Thyroid gland (tissue), 4 donors: ENCODE measurements at regions not wholly inside any gene's neighbourhood (a gene's known extent, or its start where the extent isn't known, plus 50 kb on each side); places are given as distances from the start of the nearest gene placed in this dataset.

ENCODE experiments used
- DNase-seq, 2 donors: peaks; one replicate each; pipeline ENCODE4 v3.0.0-alpha.2; 2019
- H3K27ac ChIP-seq, 3 donors: fragments of 200-600 bp; sonication (generic); 1 replicate in 2 of 3; 2 replicates in 1 of 3; pipeline ENCODE4 v1.5.1; 2016 to 2019; ENCODE audit warnings: mild to moderate bottlenecking in 1 of 3, moderate library complexity in 1 of 3
- H3K27me3 ChIP-seq: fragments of 200-600 bp; sonication (generic); one replicate; pipeline ENCODE4 v1.5.1; 2019
- H3K36me3 ChIP-seq, 2 donors: fragments of 200-600 bp; sonication (generic); one replicate each; pipeline ENCODE4 v1.5.1; 2016 to 2019
- H3K4me1 ChIP-seq, 2 donors: fragments of 200-600 bp; sonication (generic); one replicate each; pipeline ENCODE4 v1.5.1; 2017 to 2019
- H3K4me3 ChIP-seq, 3 donors: fragments of 200-600 bp; sonication (generic); replicated peaks in 1 of 3; 1 replicate in 2 of 3; 2 replicates in 1 of 3; pipeline ENCODE4 v1.5.1; 2016; ENCODE audit warnings: mild to moderate bottlenecking in 1 of 3
- H3K9me3 ChIP-seq: fragments of 200-600 bp; sonication (generic); one replicate; pipeline ENCODE4 v1.5.1; 2017
- CTCF ChIP-seq, 6 experiments: fragments of 200-600 bp in 3 of 6; fragments of 450-650 bp in 3 of 6; sonication (generic) in 3 of 6; IDR thresholded peaks; one replicate each; pipeline ENCODE4 v1.5.1; 2016 to 2019; ENCODE audit warnings: antibody characterized with exemption in 6 of 6, mild to moderate bottlenecking in 2 of 6, inconsistent platforms in 1 of 6, moderate library complexity in 1 of 6
- POLR2A ChIP-seq, 2 donors: fragments of 450-650 bp; IDR thresholded peaks; one replicate each; pipeline ENCODE4 v1.6.1; 2017; ENCODE audit warnings: antibody characterized with exemption in 2 of 2, mild to moderate bottlenecking in 2 of 2, moderate library complexity in 1 of 2
- WGBS, 2 donors: methylation state at CpG; one replicate each; pipeline ENCODE4 v1.1.5; 2017; 5-methylcytosine and 5-hydroxymethylcytosine counted together
- intact Hi-C: fragments of 100-400 bp; cut with DNase I; formaldehyde crosslinking; loops from one replicate; pipeline ENCODE4 v1.15.1; 2023

GRCh38 chr5:8363138-8363537, 494.2 kb downstream of the MTRR start:
- Histone ChIP-seq H3K27me3 (no peaks in the 10 kb centered on the region), H3K9me3 (no peaks in the 10 kb centered on the region), H3K4me1 (no peaks in the 10 kb centered on the region), H3K36me3 (no peaks in the 10 kb centered on the region), H3K27ac (no peak overlapping the region), H3K4me3 (no peak overlapping the region)
- intact Hi-C loops: no loop called here
- WGBS, 2 donors: 87 to 94% methylated on average over 3 of the region's 3 CpGs
- TF ChIP-seq POLR2A (IDR thresholded peaks at IDR 0.05) (no peak), CTCF (IDR thresholded peaks at IDR 0.05) (no peak)
- no peak for DNase-seq

- Histone ChIP-seq H3K27ac (no peak overlapping the region), H3K4me1 (no peaks in the 10 kb centered on the region), H3K4me3 (no peak overlapping the region), H3K9me3 (no peaks in the 10 kb centered on the region), H3K27me3 (no peaks in the 10 kb centered on the region), H3K36me3 (no peaks in the 10 kb centered on the region)
- intact Hi-C loops: no loop called here
- 69 to 73% methylated on average over 6 of the region's 6 CpGs for WGBS, 2 donors
- TF ChIP-seq CTCF (IDR thresholded peaks at IDR 0.05) (no peak), POLR2A (IDR thresholded peaks at IDR 0.05) (no peak)
- no peak for DNase-seq
Measured at GRCh38 chr5:8366266-8366665, 497.3 kb downstream of the MTRR start.

GRCh38 chr5:8376478-8376877, 507.5 kb downstream of the MTRR start:
- intact Hi-C loops: no loop called here
- WGBS, 2 donors: 66 to 73% methylated on average over 2 of the region's 2 CpGs
- no peak for DNase-seq
- no peak overlapping the region for H3K27ac ChIP-seq
- H3K4me3 ChIP-seq: no peak overlapping the region
- H3K36me3 ChIP-seq: no peaks in the 10 kb centered on the region
- H3K27me3 ChIP-seq: no peaks in the 10 kb centered on the region
- H3K4me1 ChIP-seq: no peaks in the 10 kb centered on the region
- TF ChIP-seq CTCF (IDR thresholded peaks at IDR 0.05) (no peak), POLR2A (IDR thresholded peaks at IDR 0.05) (no peak)
- H3K9me3 ChIP-seq: no peaks in the 10 kb centered on the region

- H3K9me3 ChIP-seq: no peaks in the 10 kb centered on the region
- H3K27me3 ChIP-seq: no peaks in the 10 kb centered on the region
- no peak for TF ChIP-seq CTCF (IDR thresholded peaks at IDR 0.05)
- no peak for TF ChIP-seq POLR2A (IDR thresholded peaks at IDR 0.05)
- intact Hi-C loops: no loop called here
- H3K36me3 ChIP-seq: no peaks in the 10 kb centered on the region
- H3K4me1 ChIP-seq: no peaks in the 10 kb centered on the region
- no peak for DNase-seq
- no peak overlapping the region for H3K4me3 ChIP-seq
- H3K27ac ChIP-seq: no peak overlapping the region
Measured at GRCh38 chr5:8381972-8382371, 513.0 kb downstream of the MTRR start.

GRCh38 chr5:8382456-8382855, 513.5 kb downstream of the MTRR start:
- no peaks in the 10 kb centered on the region for H3K9me3 ChIP-seq
- no peaks in the 10 kb centered on the region for H3K27me3 ChIP-seq
- no peak overlapping the region for H3K27ac ChIP-seq
- no peak for DNase-seq
- intact Hi-C loops: no loop called here
- no peaks in the 10 kb centered on the region for H3K36me3 ChIP-seq
- no peaks in the 10 kb centered on the region for H3K4me1 ChIP-seq
- no peak overlapping the region for H3K4me3 ChIP-seq
- WGBS, 2 donors: 91 to 92% methylated on average over 5 of the region's 5 CpGs
- TF ChIP-seq CTCF (IDR thresholded peaks at IDR 0.05): no peak
- TF ChIP-seq POLR2A (IDR thresholded peaks at IDR 0.05): no peak
